ENCODE measurements at regions not wholly inside any gene's neighbourhood (a gene's known extent, or its start where the extent isn't known, plus 50 kb on each side); places are given as distances from the start of the nearest gene placed in this dataset.

- TF ChIP-seq YY1 (IDR thresholded peaks at IDR 0.05; ENCODE audit: extremely low read depth, insufficient replicate concordance, low read depth, low read length) (no peak), CTCF (IDR thresholded peaks at IDR 0.05 in 2 of 3, conservative IDR thresholded peaks at IDR 0.05 in 1 of 3; ENCODE audit: borderline replicate concordance in 1 of 3, insufficient read depth in 1 of 3, low read depth in 2 of 3, low read length in 2 of 3) (no peak), REST (IDR thresholded peaks at IDR 0.05; ENCODE audit: low read depth) (no peak), RAD21 (IDR thresholded peaks at IDR 0.05; ENCODE audit: low read depth) (no peak), POLR2A (IDR thresholded peaks at IDR 0.05; ENCODE audit: borderline replicate concordance, extremely low read depth, insufficient read depth, insufficient read length) (no peak), ATF3 (IDR thresholded peaks at IDR 0.05) (no peak), EZH2 (IDR thresholded peaks at IDR 0.05) (no peak), MAX (IDR thresholded peaks at IDR 0.05) (no peak)
Measured at GRCh38 chr9:31736581-31737179, 647.8 kb upstream of the ACO1 start.
